Stomach (tissue), 8 donors: ENCODE measurements at regions not wholly inside any gene's neighbourhood (a gene's known extent, or its start where the extent isn't known, plus 50 kb on each side); places are given as distances from the start of the nearest gene placed in this dataset.

Experiments used
- DNase-seq, 2 donors: peaks; one replicate each; pipeline versions ENCODE4 v3.0.0 to v3.0.0-alpha.2; 2013 to 2019
- H3K27ac ChIP-seq, 5 donors: fragments of 200-600 bp in 4 of 5; sonication (generic) in 4 of 5; one replicate each; pipeline ENCODE4 v1.5.1; 2013 to 2019; ENCODE audit warnings: mild to moderate bottlenecking in 1 of 5, moderate library complexity in 1 of 5
- H3K27me3 ChIP-seq, 3 donors: fragments of 200-600 bp; sonication (generic); one replicate each; pipeline ENCODE4 v1.5.1; 2017 to 2019; ENCODE audit warnings: mixed run types in 1 of 3
- H3K36me3 ChIP-seq, 4 donors: fragments of 200-600 bp; sonication (generic); 1 replicate in 3 of 4; 2 replicates in 1 of 4; pipeline ENCODE4 v1.5.1; 2016 to 2019
- H3K4me1 ChIP-seq, 4 donors: fragments of 200-600 bp; sonication (generic); one replicate each; pipeline ENCODE4 v1.5.1; 2016 to 2019
- H3K4me3 ChIP-seq, 4 donors: fragments of 200-600 bp; sonication (generic) in 3 of 4; one replicate each; pipeline ENCODE4 v1.5.1; 2016 to 2019; ENCODE audit warnings: mild to moderate bottlenecking in 1 of 4
- H3K9me3 ChIP-seq, 4 donors: fragments of 200-600 bp; sonication (generic); one replicate each; pipeline ENCODE4 v1.5.1; 2016 to 2019
- EP300 ChIP-seq: sonication (generic); formaldehyde crosslinking; IDR thresholded peaks from one replicate; pipeline ENCODE4 v1.6.1; 2017; ENCODE audit warnings: antibody characterized with exemption
- POLR2A ChIP-seq, 4 donors: fragments of 450-650 bp; IDR thresholded peaks; one replicate each; pipeline ENCODE4 v1.6.1; 2016; ENCODE audit warnings: antibody characterized with exemption in 4 of 4, control low read depth in 2 of 4, mild to moderate bottlenecking in 1 of 4, moderate library complexity in 1 of 4
- POLR2AphosphoS5 ChIP-seq, 3 donors: sonication (generic); formaldehyde crosslinking; IDR thresholded peaks; one replicate each; pipeline ENCODE4 v1.6.1; 2016; ENCODE audit warnings: antibody characterized with exemption in 3 of 3
- WGBS, 5 donors: extraction: QIAGEN DNeasy Blood & Tissue Kit in 3 of 5; methylation state at CpG; one replicate each; pipeline versions ENCODE4 v1.1.5 to v1.1.7; 2013 to 2018; 5-methylcytosine and 5-hydroxymethylcytosine counted together
- intact Hi-C: fragments of 100-400 bp; cut with DNase I; formaldehyde crosslinking; loops from one replicate; pipeline ENCODE4 v1.15.1; 2023; ENCODE audit warnings: low total_unique reads
- TF ChIP-seq, protein P1 (sequence below), 7 experiments: fragments of 450-650 bp in 4 of 7; fragments of 200-600 bp in 3 of 7; sonication (generic) in 3 of 7; IDR thresholded peaks; one replicate each; pipeline ENCODE4 v1.5.1; 2016 to 2019; ENCODE audit warnings: antibody characterized with exemption in 7 of 7, control low read depth in 2 of 7, mild to moderate bottlenecking in 1 of 7
- donor health status: healthy with polysubstance abuse.
- donor health status: Bipolar disorder and iron deficiency.
- donor health status: healthy.

GRCh38 chr12:92359581-92360209 lies 214.0 kb upstream of the BTG1 start:
- Histone ChIP-seq H3K36me3 (no peaks in the 10 kb centered on the region), H3K27me3 (no peaks in the 10 kb centered on the region), H3K4me1 (peaks cover 6 to 18% (median 10%) of the 10 kb centered on the region in 4 donors), H3K9me3 (no peaks in the 10 kb centered on the region), H3K4me3 (no peak overlapping the region), H3K27ac (no peak overlapping the region)
- DNase-seq, result no peak
- intact Hi-C loops, result no loop called here
- 82 to 97% (median 93%) methylated on average over 2 of the region's 2 CpGs for WGBS, 5 donors
- TF ChIP-seq, protein P1, sequence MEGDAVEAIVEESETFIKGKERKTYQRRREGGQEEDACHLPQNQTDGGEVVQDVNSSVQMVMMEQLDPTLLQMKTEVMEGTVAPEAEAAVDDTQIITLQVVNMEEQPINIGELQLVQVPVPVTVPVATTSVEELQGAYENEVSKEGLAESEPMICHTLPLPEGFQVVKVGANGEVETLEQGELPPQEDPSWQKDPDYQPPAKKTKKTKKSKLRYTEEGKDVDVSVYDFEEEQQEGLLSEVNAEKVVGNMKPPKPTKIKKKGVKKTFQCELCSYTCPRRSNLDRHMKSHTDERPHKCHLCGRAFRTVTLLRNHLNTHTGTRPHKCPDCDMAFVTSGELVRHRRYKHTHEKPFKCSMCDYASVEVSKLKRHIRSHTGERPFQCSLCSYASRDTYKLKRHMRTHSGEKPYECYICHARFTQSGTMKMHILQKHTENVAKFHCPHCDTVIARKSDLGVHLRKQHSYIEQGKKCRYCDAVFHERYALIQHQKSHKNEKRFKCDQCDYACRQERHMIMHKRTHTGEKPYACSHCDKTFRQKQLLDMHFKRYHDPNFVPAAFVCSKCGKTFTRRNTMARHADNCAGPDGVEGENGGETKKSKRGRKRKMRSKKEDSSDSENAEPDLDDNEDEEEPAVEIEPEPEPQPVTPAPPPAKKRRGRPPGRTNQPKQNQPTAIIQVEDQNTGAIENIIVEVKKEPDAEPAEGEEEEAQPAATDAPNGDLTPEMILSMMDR (IDR thresholded peaks at IDR 0.05), result no peak
- no peak for TF ChIP-seq POLR2AphosphoS5 (IDR thresholded peaks at IDR 0.05)
- no peak for TF ChIP-seq EP300
- no peak for TF ChIP-seq POLR2A (IDR thresholded peaks at IDR 0.05)

DNA sequence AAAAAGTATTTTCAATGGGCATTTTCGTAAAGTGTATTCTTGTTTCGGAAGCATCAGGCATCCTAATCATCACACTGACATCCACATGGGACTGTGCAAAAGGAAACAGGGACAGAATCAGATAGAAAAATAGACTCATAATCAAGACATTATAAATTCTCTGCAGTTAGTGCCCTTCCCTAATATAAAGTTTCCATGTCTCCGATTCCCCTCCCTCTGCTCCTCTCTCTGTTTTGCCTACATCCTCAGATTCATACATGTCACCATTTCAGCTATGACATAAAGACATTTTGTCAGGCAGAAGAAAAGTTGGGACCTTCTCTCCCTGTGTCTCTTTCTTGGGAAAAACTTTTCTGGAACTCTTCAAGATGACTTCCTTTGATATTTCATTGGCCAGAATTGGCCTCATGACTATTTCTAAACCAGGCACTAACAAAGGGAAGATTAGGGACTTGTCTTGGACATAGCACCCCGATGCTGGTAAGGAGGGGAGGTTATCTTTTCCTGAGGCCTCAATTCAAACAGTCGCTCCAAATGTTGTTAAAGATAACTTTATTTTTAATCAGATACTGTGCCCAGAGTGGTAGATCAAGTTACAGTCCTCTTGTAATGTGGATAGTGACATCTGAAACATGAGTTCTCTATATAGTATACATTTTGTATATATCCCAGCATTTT lies 212.1 kb upstream of the BTG1 start:
- H3K27me3 ChIP-seq, result no peaks in the 10 kb centered on the region
- H3K36me3 ChIP-seq, result no peaks in the 10 kb centered on the region
- no peaks in the 10 kb centered on the region for H3K9me3 ChIP-seq
- H3K4me1 ChIP-seq, result peaks cover 0 to 10% (median under 1%) of the 10 kb centered on the region in 4 donors
- no peak for TF ChIP-seq EP300
- TF ChIP-seq POLR2AphosphoS5 (IDR thresholded peaks at IDR 0.05), result no peak
- TF ChIP-seq, protein P1 (IDR thresholded peaks at IDR 0.05), result no peak
- no peak for TF ChIP-seq POLR2A (IDR thresholded peaks at IDR 0.05)
- no peak overlapping the region for H3K4me3 ChIP-seq
- intact Hi-C loops, result no loop called here
- 77 to 82% (median 79%) methylated on average over 5 of the region's 5 CpGs for WGBS, 5 donors
- no peak for DNase-seq
- H3K27ac ChIP-seq, result no peak overlapping the region

GRCh38 chr12:92356425-92356824 lies 210.8 kb upstream of the BTG1 start:
- TF ChIP-seq POLR2AphosphoS5 (IDR thresholded peaks at IDR 0.05) (no peak), EP300 (no peak), POLR2A (IDR thresholded peaks at IDR 0.05) (no peak)
- TF ChIP-seq, protein P1 (IDR thresholded peaks at IDR 0.05), result no peak
- Histone ChIP-seq H3K27ac (no peak overlapping the region), H3K4me3 (no peak overlapping the region), H3K27me3 (no peaks in the 10 kb centered on the region), H3K4me1 (no peaks in the 10 kb centered on the region), H3K36me3 (no peaks in the 10 kb centered on the region), H3K9me3 (no peaks in the 10 kb centered on the region)
- intact Hi-C loops, result no loop called here
- 66 to 81% (median 70%) methylated on average over 2 of the region's 2 CpGs for WGBS, 5 donors
- no peak for DNase-seq

DNA sequence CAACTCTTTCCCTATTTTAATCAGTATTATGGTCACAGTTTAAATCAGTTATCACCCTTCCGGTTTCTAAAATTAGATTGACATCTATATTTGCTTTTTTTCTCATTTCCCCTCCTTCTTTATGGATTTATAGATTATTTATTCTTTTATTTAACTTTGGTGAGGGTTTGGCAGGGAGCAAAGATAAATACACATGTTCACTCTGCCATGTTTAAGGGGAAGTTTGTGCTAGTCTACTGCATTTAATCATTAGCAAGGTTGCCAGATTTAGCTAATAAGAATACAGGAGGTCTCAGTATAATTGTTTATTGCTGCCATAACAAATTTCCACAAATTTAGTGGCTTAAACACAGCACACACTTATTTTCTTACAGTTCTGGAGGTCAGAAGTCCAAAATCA lies 204.0 kb upstream of the BTG1 start:
- WGBS, 5 donors, result 27 to 55% (median 33%) methylated on average over 1 of the region's 1 CpG
- Histone ChIP-seq H3K36me3 (no peaks in the 10 kb centered on the region), H3K4me3 (no peak overlapping the region), H3K27me3 (no peaks in the 10 kb centered on the region), H3K27ac (no peak overlapping the region), H3K9me3 (no peaks in the 10 kb centered on the region), H3K4me1 (no peaks in the 10 kb centered on the region)
- TF ChIP-seq POLR2AphosphoS5 (IDR thresholded peaks at IDR 0.05), result no peak
- TF ChIP-seq, protein P1 (IDR thresholded peaks at IDR 0.05), result no peak
- no peak for TF ChIP-seq POLR2A (IDR thresholded peaks at IDR 0.05)
- no peak for TF ChIP-seq EP300
- intact Hi-C loops, result no loop called here
- DNase-seq, result no peak
